ENCODE measurements at regions not wholly inside any gene's neighbourhood (a gene's known extent, or its start where the extent isn't known, plus 50 kb on each side); places are given as distances from the start of the nearest gene placed in this dataset.

GRCh38 chr2:66084948-66085590, 349.9 kb upstream of the MEIS1 start:
- no peak overlapping the region for H3K4me3 ChIP-seq (replicated peaks; ENCODE audit: low read depth, low read length)
- DNase-seq (ENCODE audit: extremely low read depth, low read depth): no peak
- TF ChIP-seq, protein P1, sequence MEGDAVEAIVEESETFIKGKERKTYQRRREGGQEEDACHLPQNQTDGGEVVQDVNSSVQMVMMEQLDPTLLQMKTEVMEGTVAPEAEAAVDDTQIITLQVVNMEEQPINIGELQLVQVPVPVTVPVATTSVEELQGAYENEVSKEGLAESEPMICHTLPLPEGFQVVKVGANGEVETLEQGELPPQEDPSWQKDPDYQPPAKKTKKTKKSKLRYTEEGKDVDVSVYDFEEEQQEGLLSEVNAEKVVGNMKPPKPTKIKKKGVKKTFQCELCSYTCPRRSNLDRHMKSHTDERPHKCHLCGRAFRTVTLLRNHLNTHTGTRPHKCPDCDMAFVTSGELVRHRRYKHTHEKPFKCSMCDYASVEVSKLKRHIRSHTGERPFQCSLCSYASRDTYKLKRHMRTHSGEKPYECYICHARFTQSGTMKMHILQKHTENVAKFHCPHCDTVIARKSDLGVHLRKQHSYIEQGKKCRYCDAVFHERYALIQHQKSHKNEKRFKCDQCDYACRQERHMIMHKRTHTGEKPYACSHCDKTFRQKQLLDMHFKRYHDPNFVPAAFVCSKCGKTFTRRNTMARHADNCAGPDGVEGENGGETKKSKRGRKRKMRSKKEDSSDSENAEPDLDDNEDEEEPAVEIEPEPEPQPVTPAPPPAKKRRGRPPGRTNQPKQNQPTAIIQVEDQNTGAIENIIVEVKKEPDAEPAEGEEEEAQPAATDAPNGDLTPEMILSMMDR (IDR thresholded peaks at IDR 0.05; ENCODE audit: low read depth, low read length, missing control alignments): no peak

GRCh38 chr2:66082581-66082980, 352.3 kb upstream of the MEIS1 start:
- TF ChIP-seq, protein P1 (IDR thresholded peaks at IDR 0.05; ENCODE audit: low read depth, low read length, missing control alignments): no peak
- DNase-seq (ENCODE audit: extremely low read depth, low read depth): no peak
- no peak overlapping the region for H3K4me3 ChIP-seq (replicated peaks; ENCODE audit: low read depth, low read length)

DNA sequence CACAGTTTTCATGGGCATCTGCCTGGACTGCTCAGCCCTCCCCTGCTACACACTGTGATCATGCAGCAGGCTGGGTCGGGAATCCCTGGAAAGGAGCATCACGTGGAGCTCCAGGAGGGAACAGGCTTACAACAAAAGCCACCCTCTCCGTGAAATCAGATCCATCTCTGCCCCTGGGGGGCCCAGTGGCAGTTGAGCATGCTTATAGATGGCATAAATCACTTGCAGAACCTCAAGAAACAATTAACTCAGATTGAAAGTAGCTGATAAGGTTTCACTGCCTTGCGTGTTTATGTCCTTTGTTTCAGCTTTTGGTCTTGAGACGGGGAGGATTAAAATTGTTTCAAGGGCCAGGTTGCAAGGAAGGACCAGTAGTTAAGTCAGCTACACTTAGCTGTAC, 354.8 kb upstream of the MEIS1 start:
- no peak for DNase-seq (ENCODE audit: extremely low read depth, low read depth)
- TF ChIP-seq, protein P1 (IDR thresholded peaks at IDR 0.05; ENCODE audit: low read depth, low read length, missing control alignments): no peak

DNA sequence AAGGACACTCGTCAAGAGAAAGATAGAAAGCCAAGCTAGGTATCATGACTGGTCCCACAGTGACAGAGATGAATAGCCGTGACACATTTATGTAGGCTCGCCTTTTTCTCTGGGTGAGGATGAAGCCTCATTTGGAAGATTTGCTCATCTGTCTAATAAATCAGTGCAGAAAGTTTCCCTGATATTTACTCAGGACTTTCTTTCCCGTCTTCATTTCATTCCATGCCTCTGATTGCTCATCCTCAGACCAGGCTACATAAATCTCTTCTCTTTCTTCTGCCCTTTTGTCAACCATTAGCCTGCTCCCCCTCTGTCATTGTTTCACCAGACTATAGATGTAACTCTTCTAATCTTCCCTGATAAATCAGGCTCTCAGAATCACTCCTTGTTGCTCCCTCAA, 361.8 kb upstream of the MEIS1 start:
- DNase-seq (ENCODE audit: extremely low read depth, low read depth): no peak
- TF ChIP-seq, protein P1 (IDR thresholded peaks at IDR 0.05; ENCODE audit: low read depth, low read length, missing control alignments): no peak
- no peak overlapping the region for H3K4me3 ChIP-seq (replicated peaks; ENCODE audit: low read depth, low read length)

More for the DNA sequence above, 354.8 kb upstream of the MEIS1 start:
- no peak overlapping the region for H3K4me3 ChIP-seq (replicated peaks; ENCODE audit: low read depth, low read length)

- DNase-seq (ENCODE audit: extremely low read depth, low read depth): no peak
- H3K4me3 ChIP-seq (replicated peaks; ENCODE audit: low read depth, low read length): no peak overlapping the region
- TF ChIP-seq, protein P1 (IDR thresholded peaks at IDR 0.05; ENCODE audit: low read depth, low read length, missing control alignments): no peak
Measured at GRCh38 chr2:66070721-66071602, 364.0 kb upstream of the MEIS1 start.

DNA sequence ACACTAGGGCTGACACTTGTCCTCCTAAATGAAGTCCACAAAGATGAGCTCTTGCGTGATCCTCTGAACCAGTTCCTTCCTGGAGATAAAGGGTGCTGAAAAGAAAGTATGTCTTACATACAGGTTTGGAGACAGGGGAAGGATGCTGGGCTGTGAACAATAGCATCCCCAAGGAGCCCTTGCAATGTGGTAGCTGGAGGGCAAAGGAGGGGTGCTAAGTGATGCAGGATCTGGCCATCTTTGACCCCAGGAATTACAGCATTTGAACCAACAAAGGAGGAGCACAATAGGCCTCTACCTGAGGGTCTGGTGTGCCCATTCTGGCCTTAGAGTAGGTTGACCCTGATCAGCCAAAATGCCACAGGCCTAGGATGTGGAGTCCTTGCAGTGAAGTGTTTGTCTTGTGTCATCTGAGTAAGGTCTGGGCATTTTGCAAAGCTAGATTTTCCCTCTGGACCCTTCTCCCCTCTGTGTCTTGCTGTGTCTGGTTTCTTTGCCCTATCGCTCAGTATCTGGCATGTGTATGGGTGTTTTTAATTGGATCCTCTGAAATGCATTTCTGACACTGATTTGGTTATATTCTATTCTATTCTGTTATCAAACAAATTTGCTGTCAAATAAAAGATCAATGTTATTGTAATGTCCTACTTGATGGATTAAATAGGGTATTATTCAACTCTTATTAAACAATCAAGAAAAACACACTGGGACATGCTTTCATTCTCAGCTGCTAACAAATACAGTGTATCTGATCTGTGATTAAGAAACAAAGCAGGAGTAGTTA, 364.8 kb upstream of the MEIS1 start:
- TF ChIP-seq, protein P1 (IDR thresholded peaks at IDR 0.05; ENCODE audit: low read depth, low read length, missing control alignments): no peak
- no peak for DNase-seq (ENCODE audit: extremely low read depth, low read depth)
- H3K4me3 ChIP-seq (replicated peaks; ENCODE audit: low read depth, low read length): no peak overlapping the region

All from HFF-Myc (cell line).